HG03135 (cell line): ENCODE measurements at regions not wholly inside any gene's neighbourhood (a gene's known extent, or its start where the extent isn't known, plus 50 kb on each side); places are given as distances from the start of the nearest gene placed in this dataset.

Experiments used
- ATAC-seq: cut with Tn5 transposase; IDR thresholded peaks from one replicate; pipeline ENCODE4 v1.9.1; 2021; ENCODE audit warnings: mild to moderate bottlenecking, moderate library complexity; ENCODE audit not compliant: unreplicated experiment

DNA sequence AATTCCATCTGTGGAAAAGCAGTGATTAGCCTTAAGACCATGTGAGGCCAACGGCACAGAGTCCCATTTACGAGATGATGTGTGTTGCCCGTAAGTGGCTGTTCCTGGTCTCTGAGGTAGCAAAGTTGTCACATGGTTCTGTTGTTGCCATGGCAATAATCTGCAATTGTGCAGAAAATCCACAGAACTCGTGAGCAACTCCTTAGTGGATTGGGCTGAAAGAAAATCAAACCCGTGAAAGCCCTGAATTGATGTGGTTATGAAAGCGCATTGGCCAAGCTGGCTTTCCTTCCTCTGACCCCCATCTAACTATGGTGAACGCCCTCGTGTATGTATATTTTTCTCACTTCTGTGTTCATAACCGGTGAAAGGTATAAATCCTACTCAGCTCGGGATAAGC, 614.7 kb downstream of the EBF1 start:
- no peak for ATAC-seq

DNA sequence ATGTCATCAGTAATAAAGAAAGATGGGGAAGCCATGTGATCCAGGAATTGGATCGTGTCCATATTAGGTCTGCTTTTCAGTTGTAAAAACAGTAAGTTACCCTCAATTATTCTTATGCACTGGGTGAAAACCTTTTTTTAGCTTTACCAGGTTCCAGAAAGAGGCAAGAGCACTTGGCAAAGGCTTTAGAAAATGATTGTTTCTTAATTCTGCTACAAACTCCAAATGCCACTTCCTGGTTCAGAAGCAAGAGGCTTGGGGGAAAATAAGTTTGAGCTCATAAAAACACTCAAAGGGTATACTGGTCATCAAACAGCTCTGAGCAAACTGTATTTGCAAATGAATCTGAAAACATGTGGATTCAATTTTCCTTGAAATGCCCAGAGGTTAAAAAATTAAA, 615.6 kb downstream of the EBF1 start:
- ATAC-seq, result no peak

DNA sequence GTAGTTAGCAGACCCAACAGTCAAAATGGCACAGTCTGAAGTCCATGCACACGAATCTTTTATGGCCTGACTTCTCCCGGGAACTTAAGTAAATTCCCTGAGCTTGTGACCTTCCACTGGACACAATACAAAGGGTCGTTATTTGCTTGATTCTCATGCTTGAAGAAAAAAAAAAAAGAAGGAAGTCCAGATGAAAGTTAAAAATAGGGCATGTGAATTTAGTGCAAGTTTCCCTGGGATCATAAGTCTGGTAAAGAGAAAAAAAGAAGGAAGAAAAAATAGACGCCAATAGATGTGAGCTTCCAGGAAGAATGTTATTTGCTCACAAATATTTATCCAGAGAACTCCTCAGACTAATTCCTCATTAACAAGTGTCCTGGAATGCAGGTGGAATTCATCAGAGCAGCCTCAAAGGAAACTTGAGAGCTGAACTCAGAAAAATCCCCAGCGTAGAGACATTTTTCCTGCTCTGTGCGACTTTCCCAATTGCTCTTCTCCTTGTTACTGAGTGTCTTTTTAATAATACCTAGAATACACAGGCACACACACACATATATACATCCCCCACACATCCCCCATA, 616.3 kb downstream of the EBF1 start:
- no peak for ATAC-seq

DNA sequence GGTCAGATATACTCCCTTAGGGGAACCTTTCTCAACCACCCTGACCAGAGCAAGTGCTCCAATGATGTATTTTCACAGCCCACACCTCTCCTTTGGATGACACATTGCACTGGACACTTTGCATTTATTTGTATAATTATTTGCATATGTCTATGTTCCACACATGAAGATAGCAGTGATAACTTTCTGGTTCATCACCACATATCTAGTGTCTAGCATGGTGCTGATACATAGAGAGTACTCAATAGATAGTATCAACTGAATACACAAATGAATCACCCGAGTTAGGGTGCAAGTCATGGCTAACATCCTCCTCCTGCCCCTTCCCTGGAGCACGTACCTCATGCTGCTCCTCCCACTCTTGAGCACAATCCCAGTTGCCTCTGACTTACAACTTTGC, 617.6 kb downstream of the EBF1 start:
- no peak for ATAC-seq

DNA sequence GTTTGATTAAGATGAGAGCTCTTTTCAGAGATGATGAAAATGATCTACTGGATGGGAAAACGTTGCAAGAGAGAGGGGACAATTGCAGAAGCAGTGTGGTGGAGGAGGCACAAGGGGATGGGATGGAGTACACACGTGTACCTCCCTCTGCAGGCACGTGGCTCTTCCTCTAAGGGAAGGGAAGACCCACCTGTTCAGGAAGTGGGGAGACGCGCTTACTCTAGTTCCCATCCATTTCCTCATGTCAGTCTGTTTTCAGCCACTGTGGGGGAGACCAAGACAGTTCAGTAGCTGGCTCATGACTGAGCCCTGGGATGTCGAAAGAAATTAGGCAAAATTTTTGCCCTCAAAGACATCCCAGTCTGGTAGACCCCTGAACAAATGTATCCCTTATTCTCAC, 619.2 kb upstream of the CLINT1 start:
- ATAC-seq, result no peak

DNA sequence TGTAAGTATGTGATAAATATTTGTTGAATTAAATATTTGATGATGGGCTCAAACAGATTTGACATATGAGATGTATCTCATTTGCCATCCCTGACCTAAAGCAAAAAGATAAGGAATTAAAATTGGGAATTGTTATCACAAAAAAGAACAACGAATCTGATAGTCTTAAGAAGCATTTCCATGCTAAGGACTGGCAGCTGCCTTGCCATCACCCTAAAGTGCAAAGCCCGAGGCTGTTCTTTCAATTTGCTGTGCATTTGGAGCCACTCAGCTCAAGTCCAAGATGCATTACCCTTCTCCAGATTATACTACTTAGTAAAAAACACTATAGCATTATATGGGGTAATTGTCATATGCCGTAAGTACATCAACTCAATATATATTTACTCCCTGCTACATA, 618.3 kb upstream of the CLINT1 start:
- ATAC-seq, result no peak

DNA sequence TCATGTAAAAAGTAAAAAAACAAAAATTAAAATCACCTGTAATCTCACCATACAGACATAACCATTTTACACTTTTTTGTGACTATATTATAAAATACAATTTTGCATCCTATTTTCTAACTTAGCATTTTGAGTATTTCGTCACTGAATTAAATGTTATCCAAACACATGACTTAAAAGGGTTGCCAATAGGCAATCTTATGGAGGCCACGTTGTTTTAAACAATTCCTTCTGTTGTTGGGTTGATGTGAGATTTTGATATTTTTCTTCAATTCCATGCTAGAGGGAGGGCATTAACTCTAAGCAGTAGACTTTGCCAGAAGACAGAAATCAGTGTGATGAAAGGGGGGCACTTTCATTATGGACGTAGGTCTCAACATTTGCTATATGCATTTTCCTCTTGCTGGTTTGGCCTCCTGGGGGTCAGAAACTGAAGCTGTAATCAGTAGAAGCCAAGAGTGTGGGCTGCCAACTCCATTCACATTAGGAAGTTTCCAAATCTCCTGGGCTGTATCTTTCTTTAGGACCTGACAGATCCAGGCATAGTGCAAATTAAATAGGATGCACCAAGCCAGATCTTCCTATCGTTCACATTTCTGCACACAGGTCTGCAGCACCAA, 614.2 kb upstream of the CLINT1 start:
- ATAC-seq, result no peak

DNA sequence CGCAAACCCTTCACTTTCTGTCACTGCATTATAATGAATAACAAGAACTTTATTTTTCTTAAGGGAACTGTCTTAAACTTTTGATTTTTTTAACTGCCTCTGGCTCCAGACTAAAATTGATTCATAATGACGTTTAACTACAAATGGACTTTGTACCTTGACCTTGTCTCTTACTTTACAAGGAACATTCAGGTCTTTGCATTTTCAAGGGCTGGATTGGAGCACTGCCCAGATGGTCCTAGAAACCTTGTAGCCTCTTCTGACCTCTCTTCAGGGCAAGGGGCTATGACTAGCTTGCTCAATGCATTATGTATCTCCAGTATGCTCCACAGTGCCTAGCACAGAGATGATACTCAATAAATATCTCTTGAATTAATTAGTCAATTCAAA, 612.6 kb upstream of the CLINT1 start:
- no peak for ATAC-seq

DNA sequence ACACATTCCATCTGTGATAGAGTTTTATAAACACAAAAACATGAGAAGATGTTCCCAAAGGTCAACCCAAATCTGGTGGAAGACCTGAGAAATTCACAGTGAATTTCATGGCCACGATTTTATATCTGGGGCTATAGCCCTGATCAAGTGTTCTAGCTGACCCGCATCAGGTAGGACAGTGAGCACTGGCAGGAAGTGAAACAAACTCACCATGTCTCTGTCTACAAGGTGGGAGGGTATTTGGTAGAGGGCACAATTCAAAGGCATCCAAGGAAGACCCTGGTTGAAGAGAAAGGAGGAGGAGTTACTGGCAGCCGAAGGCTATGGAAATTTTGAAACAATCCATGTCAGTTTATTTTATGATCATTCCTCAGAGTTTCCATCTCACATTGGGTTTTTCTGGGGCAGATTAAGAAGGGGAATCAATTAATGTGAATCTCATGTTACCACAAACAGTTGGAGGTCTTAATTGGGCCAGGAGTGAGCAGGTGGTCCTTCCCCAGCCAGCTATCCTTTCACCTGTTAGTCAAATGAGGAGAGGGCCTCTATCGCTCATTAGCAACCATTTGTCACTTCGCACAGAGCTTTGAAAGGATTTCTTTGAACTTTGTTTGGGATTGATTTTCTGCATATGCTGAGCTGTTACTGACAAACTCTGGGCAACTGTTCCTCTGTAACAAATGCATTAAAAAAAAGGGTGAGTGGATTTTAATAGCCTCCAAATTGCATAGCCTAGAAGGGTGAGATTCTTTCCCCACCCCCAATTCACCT, 612.0 kb upstream of the CLINT1 start:
- no peak for ATAC-seq

DNA sequence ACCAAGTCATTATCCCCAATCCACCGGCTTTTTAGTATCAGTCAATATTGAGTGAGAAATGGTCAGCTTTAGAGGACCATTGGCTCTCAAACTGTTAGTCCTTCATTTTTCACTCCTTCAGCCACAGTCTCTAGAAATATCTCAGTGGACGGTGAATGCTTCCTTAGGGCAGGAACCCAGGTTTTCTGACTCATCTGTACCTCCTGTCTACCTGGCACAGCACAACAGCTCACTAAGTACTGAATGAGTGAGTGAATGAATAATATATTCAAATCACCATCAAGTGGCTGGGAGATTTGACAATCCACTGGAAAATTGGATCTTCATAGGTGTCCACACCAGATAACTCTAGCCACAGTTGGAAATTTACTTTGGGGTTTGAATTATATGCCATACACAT, 609.5 kb upstream of the CLINT1 start:
- ATAC-seq, result no peak

DNA sequence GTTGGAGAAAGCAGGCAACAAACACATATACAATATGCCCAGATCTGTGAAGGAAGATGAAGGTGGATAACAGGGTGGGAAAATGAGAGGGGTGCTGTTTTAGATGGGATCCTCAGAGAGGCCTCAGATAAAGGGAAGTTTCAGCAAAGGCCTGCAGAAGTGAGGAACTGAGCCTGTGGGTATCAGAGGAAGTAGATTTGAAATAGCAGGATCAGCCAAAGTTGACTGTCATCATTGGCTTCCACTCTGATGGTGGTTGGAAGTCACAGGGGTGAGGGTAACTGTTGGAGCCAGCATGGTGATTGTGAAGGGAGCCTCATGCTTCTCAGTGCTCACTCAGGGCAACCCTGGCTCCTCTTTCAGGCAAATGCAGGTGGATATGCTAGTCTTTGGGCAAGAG, 607.2 kb upstream of the CLINT1 start:
- no peak for ATAC-seq

DNA sequence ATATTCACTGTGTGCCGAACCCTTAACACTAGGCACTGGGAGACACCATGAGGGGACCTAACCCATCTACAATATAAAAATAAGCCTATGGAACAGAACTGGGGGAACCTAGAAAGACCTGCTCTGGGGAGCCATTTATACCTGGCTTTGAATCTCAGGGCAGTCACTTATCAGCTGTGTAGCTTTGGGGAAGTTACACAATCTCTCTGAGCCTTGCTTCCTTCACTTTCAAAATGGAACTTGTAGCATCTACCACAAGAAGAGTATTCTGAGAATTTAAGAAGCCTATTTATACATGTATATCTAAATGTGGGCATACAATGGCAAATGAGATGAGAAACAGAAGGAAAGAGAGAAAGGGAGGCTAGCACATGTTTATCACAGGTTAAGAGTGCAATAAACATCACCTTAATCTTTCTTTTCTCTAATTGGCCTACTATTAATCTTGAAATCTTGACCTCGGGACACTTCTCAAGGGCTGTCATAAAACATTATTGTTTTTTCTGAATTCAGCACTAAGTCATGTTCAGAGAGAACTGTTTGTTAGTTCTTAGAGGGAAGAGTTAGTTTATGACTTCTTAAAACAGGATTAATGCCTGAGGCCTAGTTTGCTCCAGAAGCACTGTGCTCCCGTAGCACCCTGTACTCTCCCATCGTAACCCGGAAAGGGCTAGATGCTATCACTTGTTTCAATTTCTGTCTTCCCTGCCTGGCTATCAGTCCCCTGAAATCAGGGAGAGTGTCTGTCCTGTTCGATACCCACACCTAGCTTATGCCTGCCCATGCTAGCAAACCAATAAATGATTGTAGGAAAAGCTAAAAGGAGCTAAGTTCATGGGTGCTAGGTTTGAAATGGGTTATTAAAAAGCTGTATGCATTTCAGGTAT, 606.4 kb upstream of the CLINT1 start:
- no peak for ATAC-seq

DNA sequence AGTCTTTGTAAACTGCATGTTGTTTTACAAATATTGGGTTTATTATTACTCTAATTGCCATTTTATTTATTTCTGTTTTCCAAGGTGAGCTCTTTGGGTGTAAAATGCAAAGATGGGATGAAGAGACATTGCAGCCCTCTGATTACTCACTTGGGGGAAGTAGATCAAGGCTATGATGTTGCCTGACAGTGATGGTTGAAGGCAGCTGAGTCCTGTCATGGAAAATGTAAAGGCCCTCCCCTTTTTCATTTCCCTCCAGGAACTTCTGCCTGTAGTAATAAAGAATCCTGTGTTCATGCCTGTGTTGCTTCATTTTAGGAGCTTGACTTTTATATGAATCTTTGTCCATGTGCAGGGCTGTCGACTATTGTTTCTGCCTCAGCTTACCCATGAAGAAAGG, 605.4 kb upstream of the CLINT1 start:
- no peak for ATAC-seq

DNA sequence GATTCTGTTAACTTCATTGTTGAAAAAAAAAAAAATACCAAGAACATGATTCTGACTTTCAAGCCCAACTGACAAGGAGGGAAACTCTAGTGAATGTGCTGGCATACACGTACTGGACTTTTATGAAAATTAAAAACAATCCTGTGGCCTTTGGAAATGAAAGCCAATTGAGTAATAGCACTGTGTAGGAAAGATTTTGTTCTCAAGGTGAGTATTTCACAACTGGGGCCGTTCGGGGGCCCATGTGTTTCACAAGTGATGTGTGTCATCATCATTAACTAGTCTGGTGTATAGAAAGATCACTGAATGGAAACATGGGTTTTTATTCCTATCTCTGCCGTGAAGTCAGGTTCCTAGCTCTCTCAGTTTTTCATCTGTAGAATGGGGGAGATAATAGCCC, 605.0 kb upstream of the CLINT1 start:
- ATAC-seq, result no peak

DNA sequence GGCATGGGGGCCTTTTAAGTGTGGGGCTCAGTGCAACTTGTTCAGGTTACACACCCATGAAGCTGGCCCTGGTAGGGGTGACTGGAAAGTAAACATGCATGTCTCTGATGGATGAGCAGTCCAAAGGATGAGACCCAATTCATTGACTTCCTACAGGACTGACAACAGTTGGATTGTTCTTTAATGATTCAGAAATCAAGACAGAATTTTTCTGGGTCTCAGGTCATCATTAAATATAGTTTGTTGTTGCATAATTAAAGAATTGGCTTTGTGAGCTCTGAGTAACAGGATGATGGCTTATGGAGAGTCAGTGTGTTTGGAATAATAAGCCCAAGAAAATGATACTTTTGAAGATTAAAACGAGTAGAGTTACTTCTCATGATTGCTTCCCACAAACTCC, 604.2 kb upstream of the CLINT1 start:
- ATAC-seq, result no peak

DNA sequence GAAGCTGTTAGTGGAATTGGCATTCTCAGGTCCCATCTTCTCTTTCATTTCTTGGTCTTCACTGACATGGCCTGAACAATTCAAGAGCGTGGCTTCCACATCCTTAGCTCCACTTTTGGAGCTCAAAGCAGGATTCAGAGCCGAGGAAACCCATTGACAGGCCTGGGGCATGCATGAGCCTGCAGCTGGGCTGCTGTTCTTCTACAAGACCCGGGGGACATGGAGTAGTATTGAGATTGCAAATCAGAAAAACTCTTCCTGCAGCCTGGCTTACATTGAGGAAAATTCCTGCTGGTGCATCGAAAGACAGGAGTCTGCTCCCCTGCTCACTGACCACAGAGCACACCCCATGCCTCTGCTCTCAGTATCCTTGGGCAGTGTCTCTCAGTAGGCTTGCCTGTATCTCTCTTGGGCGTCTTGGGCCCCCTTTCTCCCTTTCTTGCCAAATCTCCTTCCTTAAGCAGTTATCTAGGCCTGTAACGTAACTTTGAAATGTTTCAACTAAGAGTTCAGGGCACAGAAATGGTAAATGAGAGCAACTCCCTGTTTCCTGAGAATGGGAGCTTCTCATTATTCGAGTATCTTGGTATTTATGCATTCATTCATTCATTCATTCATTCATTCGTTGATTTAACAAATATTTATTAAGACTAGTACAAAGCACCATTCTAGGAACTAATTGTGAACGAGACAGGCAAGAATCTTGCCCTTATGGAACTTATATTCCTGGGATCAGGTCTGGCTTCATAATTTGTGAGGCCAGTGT, 603.6 kb upstream of the CLINT1 start:
- ATAC-seq, result no peak

DNA sequence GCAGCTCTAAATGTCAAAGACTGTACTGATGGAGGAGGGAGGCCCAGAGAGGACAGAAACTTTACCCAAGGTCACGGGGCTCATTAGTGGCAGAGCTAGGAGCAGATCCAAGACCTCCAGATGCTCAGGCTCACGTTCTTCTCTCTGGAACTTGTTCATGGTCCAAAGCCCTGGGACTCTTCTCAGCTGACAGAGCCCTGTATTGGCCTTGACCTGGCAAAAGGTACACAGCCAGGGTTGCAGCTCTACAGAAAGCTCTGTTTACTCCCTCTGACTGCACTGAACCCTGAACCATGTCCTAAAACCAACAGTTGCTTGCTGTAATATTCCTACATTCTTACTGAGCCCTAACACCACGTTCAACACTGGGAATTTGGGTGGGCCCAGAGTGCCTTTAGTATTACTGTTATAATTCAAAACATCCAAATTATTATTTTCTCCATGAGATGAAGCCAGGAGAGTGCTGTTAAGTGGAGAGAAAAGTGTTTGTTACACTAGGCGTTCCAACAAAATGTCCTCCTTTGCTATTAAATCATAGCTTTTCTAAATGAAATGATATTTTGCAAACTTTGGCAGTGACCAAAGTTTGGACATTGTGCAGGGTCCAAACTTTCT, 602.4 kb upstream of the CLINT1 start:
- ATAC-seq, result no peak

DNA sequence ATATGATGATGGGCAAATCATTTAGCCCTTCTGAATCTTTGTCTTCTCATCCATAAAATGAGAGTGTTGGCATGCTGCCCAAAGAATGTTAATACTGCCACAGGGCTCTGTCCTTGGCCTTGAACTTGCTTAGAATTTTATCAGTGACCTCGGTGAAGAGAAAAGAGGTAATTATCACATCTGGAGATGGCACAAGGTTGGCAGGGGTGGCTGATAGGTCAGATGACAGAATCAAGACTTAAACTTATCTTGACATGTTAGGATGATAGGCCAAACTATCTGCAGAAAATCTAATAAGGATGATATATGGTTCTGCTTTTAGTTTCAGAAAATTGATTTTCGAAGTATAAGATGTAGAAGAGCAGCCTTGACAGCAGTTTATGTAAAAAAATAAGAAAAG, 599.1 kb upstream of the CLINT1 start:
- ATAC-seq, result no peak

DNA sequence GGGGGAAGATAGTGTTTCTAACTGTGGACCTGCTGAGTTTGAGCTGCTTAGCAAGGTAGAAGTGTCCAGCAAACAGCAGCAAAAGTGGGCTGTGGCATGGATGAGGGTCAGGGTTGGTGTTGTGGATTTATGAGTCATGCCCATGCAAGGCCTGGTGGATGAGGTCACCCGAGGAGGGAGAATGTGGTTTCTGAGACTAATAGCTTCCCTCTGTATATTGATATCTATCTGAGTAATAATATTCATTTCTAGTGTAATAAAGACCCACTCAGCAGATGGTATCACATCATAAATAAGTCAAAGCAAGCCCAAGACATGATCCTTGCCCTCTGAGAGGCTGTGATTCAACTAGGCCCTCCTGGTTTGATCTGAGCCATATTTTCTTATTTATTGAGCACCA, 597.8 kb upstream of the CLINT1 start:
- ATAC-seq, result no peak

DNA sequence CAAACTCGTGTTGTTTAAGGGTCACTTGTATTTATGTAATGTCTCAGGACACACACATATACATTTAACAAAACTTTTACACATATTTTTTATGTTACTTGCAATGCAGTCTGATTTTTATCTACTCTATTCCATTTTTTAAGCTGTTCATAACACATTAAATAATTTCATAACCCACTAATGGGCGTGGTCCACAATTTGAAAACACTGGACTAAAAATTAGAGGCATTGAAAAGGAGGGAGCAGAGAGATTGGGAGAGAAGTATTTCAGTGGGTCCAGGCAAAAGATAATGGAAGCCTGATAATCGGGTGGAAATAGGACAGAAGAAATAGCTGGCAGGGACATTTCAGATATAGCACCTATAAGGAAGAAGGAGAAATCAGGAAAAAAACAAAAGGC, 597.3 kb upstream of the CLINT1 start:
- no peak for ATAC-seq
